ENCODE measurements at regions not wholly inside any gene's neighbourhood (a gene's known extent, or its start where the extent isn't known, plus 50 kb on each side); places are given as distances from the start of the nearest gene placed in this dataset.

DNA sequence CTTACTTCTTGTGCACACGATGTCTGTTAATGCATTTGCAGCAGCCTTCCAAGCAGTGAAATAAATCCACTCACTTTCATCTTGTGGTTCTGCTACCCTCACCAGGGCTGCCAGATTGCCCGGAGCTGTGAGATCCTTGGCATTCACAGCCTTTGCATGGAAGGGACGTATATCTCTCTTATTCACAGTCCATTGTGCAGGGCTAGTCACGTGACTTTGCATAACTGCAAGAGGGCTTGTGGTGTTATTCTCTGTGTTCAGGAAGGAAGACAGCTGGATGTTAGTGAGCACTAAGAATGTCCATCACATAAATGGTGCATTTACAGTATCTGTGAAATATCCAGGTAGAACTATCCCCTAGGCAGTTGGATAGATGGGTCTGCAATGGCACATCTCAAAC, 96.5 kb upstream of the BEND4 start:
- Histone ChIP-seq H3K9ac (ENCODE audit: low read length) (no peak overlapping the region), H3K36me3 (ENCODE audit: control insufficient read depth in 1 of 2, insufficient read depth in 2 of 2, low read length in 2 of 2) (no peaks in the 10 kb centered on the region), H3K9me3 (ENCODE audit: control insufficient read depth in 1 of 2, insufficient read depth in 1 of 2, low read depth in 1 of 2, low read length in 2 of 2) (no peaks in the 10 kb centered on the region), H3K9me2 (ENCODE audit: insufficient read depth) (no peaks in the 10 kb centered on the region), H3K27ac (ENCODE audit: low read depth, low read length) (no peak overlapping the region), H4K20me1 (ENCODE audit: insufficient read depth) (no peaks in the 10 kb centered on the region), H2AFZ (ENCODE audit: low read depth, low read length, poor library complexity, severe bottlenecking) (no peak overlapping the region), H3K4me3 (replicated peaks in 1 of 2; ENCODE audit: low read depth in 1 of 2, low read length in 2 of 2) (no peak overlapping the region), H3K27me3 (ENCODE audit: insufficient read depth, low read length) (peaks cover 19% of the 10 kb centered on the region; the same call in 1 of the 2 replicates), H3K79me2 (ENCODE audit: insufficient read depth, low read length) (no peaks in the 10 kb centered on the region), H3K4me1 (ENCODE audit: control insufficient read depth in 1 of 2, insufficient read depth in 2 of 2, low read length in 2 of 2) (no peaks in the 10 kb centered on the region), H3K4me2 (ENCODE audit: low read length) (no peak overlapping the region)
- RAD21 ChIA-PET (ENCODE audit: low non-redundant PET in 1 of 2, low total read pairs in 2 of 2, uncharacterized antibody in 2 of 2, unreplicated experiment in 2 of 2) = no interaction called here
- intact Hi-C loops (cut with micrococcal nuclease) = no loop called here
- DNase-seq (ENCODE audit: low read depth, low spot score) (no peak), ATAC-seq (no peak)
- BruUV-seq (replicated peaks) = no TSS peak
- CTCF ChIA-PET = no interaction called here
- TF ChIP-seq SIN3A (IDR thresholded peaks at IDR 0.05; ENCODE audit: low read depth) (no peak), EZH2 (IDR thresholded peaks at IDR 0.05) (no peak), ZNF274 (IDR thresholded peaks at IDR 0.05; ENCODE audit: low read depth, low read length) (no peak), FOSL1 (IDR thresholded peaks at IDR 0.05; ENCODE audit: low read depth) (no peak), CEBPB (IDR thresholded peaks at IDR 0.05; ENCODE audit: low read depth) (no peak)
- TF ChIP-seq, protein P1, sequence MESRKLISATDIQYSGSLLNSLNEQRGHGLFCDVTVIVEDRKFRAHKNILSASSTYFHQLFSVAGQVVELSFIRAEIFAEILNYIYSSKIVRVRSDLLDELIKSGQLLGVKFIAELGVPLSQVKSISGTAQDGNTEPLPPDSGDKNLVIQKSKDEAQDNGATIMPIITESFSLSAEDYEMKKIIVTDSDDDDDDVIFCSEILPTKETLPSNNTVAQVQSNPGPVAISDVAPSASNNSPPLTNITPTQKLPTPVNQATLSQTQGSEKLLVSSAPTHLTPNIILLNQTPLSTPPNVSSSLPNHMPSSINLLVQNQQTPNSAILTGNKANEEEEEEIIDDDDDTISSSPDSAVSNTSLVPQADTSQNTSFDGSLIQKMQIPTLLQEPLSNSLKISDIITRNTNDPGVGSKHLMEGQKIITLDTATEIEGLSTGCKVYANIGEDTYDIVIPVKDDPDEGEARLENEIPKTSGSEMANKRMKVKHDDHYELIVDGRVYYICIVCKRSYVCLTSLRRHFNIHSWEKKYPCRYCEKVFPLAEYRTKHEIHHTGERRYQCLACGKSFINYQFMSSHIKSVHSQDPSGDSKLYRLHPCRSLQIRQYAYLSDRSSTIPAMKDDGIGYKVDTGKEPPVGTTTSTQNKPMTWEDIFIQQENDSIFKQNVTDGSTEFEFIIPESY (IDR thresholded peaks at IDR 0.05; ENCODE audit: extremely low read depth, insufficient replicate concordance, low read length) = no peak
- POLR2A ChIA-PET = no interaction called here

DNA sequence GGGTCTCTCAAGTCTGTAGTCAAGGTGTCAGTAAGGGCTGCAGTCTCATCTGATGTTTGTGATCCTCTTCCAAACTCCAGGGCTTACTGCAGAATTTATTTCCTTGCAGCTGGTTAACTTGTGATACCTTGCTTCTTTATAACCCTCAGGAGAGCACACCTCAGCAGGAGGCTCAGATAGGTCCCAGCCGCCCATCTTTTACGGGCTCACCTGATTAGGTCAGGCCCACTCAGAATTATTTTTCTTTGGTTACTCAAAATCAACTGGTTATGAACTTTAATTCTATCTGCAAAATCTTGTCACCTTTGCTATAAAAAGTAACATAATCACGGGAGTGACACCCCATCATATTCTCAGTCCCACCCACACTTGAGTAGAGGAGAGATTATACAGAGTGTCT, 99.9 kb upstream of the BEND4 start:
- Histone ChIP-seq H3K4me1 (ENCODE audit: control insufficient read depth in 1 of 2, insufficient read depth in 2 of 2, low read length in 2 of 2) (no peaks in the 10 kb centered on the region), H3K27ac (ENCODE audit: low read depth, low read length) (no peak overlapping the region), H3K9me2 (ENCODE audit: insufficient read depth) (no peaks in the 10 kb centered on the region), H4K20me1 (ENCODE audit: insufficient read depth) (no peaks in the 10 kb centered on the region), H3K79me2 (ENCODE audit: insufficient read depth, low read length) (no peaks in the 10 kb centered on the region), H3K4me2 (ENCODE audit: low read length) (no peak overlapping the region), H3K9ac (ENCODE audit: low read length) (no peak overlapping the region), H3K9me3 (ENCODE audit: control insufficient read depth in 1 of 2, insufficient read depth in 1 of 2, low read depth in 1 of 2, low read length in 2 of 2) (no peaks in the 10 kb centered on the region), H3K27me3 (ENCODE audit: insufficient read depth, low read length) (peaks cover 18% of the 10 kb centered on the region; the same call in 1 of the 2 replicates), H3K36me3 (ENCODE audit: control insufficient read depth in 1 of 2, insufficient read depth in 2 of 2, low read length in 2 of 2) (no peaks in the 10 kb centered on the region), H3K4me3 (replicated peaks in 1 of 2; ENCODE audit: low read depth in 1 of 2, low read length in 2 of 2) (no peak overlapping the region), H2AFZ (ENCODE audit: low read depth, low read length, poor library complexity, severe bottlenecking) (no peak overlapping the region)
- CTCF ChIA-PET = no interaction called here
- no peak for ATAC-seq
- no peak for DNase-seq (ENCODE audit: low read depth, low spot score)
- no TSS peak for BruUV-seq (replicated peaks)
- RAD21 ChIA-PET (ENCODE audit: low non-redundant PET in 1 of 2, low total read pairs in 2 of 2, uncharacterized antibody in 2 of 2, unreplicated experiment in 2 of 2) = no interaction called here
- POLR2A ChIA-PET = no interaction called here
- intact Hi-C loops (cut with micrococcal nuclease) = no loop called here
- TF ChIP-seq, protein P2, sequence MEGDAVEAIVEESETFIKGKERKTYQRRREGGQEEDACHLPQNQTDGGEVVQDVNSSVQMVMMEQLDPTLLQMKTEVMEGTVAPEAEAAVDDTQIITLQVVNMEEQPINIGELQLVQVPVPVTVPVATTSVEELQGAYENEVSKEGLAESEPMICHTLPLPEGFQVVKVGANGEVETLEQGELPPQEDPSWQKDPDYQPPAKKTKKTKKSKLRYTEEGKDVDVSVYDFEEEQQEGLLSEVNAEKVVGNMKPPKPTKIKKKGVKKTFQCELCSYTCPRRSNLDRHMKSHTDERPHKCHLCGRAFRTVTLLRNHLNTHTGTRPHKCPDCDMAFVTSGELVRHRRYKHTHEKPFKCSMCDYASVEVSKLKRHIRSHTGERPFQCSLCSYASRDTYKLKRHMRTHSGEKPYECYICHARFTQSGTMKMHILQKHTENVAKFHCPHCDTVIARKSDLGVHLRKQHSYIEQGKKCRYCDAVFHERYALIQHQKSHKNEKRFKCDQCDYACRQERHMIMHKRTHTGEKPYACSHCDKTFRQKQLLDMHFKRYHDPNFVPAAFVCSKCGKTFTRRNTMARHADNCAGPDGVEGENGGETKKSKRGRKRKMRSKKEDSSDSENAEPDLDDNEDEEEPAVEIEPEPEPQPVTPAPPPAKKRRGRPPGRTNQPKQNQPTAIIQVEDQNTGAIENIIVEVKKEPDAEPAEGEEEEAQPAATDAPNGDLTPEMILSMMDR (IDR thresholded peaks at IDR 0.05 in 2 of 3, conservative IDR thresholded peaks at IDR 0.05 in 1 of 3; ENCODE audit: borderline replicate concordance in 1 of 3, insufficient read depth in 1 of 3, low read depth in 2 of 3, low read length in 2 of 3) = no peak
- TF ChIP-seq SP1 (IDR thresholded peaks at IDR 0.05; ENCODE audit: low read depth) (no peak), EZH2phosphoT487 (IDR thresholded peaks at IDR 0.05; ENCODE audit: borderline replicate concordance) (no peak), ZFX (IDR thresholded peaks at IDR 0.05) (no peak), EGR1 (IDR thresholded peaks at IDR 0.05; ENCODE audit: low read depth) (no peak), CEBPB (IDR thresholded peaks at IDR 0.05; ENCODE audit: low read depth) (no peak), POLR2AphosphoS5 (IDR thresholded peaks at IDR 0.05; ENCODE audit: low read depth, low read length) (no peak), CBX3 (IDR thresholded peaks at IDR 0.05; ENCODE audit: low read depth) (no peak), EZH2 (IDR thresholded peaks at IDR 0.05) (no peak), FOSL1 (IDR thresholded peaks at IDR 0.05; ENCODE audit: low read depth) (no peak)
- TF ChIP-seq, protein P3, sequence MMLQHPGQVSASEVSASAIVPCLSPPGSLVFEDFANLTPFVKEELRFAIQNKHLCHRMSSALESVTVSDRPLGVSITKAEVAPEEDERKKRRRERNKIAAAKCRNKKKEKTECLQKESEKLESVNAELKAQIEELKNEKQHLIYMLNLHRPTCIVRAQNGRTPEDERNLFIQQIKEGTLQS (IDR thresholded peaks at IDR 0.05) = no peak

Measured in HCT116 (cell line).